Epithelial cell of esophagus (primary cell): ENCODE measurements at regions not wholly inside any gene's neighbourhood (a gene's known extent, or its start where the extent isn't known, plus 50 kb on each side); places are given as distances from the start of the nearest gene placed in this dataset.

Experiments
- DNase-seq: peaks from one replicate; pipeline ENCODE4 v3.0.0; 2010; ENCODE audit warnings: low read depth
- H3K4me3 ChIP-seq: 2 replicates; pipeline ENCODE4 v1.5.1; 2011; ENCODE audit warnings: mild to moderate bottlenecking, low read length, control low read depth
- TF ChIP-seq, protein P1 (sequence below): IDR thresholded peaks from 2 replicates; pipeline ENCODE4 v1.5.1; 2011; ENCODE audit warnings: low read depth, mild to moderate bottlenecking, low read length, control low read depth, inconsistent platforms; ENCODE audit not compliant: insufficient read depth; ENCODE audit errors: missing control alignments

DNA sequence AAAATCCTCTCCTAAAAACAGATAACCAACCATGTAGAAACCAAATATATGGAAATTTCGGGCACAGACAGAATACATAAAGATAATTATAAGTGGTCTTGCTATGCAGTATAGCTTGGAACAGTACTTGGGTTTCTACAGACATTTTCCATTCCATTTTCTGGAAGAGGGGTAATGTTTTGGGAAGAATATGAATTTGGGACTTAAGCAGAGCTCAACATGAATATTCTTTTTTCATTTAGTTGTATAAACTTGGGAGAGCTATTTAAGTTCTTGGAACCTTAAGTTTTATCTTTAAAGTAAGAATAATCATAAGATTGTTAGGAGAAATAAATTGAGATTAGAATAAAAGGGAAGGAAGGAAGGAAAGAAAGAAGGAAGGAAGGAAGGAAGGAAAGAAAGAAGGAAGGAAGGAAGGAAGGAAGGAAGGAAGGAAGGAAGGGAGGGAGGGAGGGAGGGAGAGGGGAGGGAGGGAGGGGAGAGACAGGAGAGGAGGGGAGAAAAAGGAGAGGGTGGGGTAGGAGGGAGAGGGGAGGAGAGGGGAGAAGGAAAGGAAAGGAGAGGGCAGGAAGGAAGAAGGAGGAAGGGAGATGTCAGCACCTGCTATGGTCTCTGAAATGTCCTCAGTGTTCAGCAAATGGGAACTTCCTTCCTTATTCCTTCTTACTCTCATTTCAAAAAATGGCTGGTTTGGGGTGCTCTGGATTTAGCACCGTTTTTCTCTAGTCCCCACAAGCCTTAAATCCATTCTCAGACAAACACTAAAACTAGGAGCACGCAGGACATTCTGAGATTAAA lies 248.3 kb downstream of the LY86 start:
- no peak for DNase-seq
- H3K4me3 ChIP-seq = no peak overlapping the region
- TF ChIP-seq, protein P1, sequence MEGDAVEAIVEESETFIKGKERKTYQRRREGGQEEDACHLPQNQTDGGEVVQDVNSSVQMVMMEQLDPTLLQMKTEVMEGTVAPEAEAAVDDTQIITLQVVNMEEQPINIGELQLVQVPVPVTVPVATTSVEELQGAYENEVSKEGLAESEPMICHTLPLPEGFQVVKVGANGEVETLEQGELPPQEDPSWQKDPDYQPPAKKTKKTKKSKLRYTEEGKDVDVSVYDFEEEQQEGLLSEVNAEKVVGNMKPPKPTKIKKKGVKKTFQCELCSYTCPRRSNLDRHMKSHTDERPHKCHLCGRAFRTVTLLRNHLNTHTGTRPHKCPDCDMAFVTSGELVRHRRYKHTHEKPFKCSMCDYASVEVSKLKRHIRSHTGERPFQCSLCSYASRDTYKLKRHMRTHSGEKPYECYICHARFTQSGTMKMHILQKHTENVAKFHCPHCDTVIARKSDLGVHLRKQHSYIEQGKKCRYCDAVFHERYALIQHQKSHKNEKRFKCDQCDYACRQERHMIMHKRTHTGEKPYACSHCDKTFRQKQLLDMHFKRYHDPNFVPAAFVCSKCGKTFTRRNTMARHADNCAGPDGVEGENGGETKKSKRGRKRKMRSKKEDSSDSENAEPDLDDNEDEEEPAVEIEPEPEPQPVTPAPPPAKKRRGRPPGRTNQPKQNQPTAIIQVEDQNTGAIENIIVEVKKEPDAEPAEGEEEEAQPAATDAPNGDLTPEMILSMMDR = no peak

DNA sequence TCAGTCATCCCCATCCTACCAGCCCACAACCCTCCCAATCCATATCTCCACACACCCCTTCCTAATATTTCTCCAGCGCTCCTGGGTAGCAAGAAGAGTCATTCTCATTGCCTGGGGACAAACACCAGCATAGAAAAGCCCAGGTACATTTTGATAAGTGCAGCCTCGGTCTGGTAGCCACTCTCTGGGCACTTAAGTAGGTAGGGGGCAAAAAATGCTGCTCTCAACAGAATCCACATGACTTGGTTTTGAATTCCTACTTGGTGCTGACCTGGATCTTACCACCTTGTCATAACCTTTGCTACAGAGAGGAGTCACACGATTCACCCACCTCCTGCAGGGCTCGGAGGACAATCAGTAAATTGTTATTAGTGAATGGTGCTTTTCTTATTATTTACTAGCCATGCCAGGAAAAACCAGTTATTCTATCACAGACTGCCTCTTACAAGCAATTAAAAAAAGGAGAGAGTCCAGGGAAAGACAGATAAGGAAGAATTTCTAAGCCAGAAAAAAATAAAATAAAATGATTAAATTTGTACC lies 249.1 kb downstream of the LY86 start:
- no peak for DNase-seq
- TF ChIP-seq, protein P1 = no peak
- no peak overlapping the region for H3K4me3 ChIP-seq

DNA sequence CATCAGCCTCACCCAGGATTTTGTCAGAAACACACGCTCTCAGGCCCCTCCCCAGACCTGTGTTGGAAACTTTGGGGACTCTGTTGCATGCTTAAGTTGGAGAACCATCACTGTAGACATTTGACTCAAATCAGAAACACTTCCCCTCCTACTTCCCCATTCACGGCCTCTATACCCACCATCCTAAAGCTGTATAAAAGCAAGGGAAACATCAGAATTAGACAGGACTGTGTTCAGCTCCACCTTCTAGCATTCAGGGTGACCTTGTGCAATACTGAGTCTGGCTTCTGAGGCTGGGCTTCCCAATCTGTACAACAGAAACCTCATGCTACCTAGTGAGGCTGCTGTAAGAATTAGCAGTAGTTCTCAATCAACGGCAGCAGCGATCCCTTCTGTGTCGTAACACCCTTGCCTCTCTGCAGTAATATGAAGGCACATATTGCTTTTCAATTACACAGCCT lies 252.3 kb downstream of the LY86 start:
- no peak for DNase-seq
- TF ChIP-seq, protein P1 = no peak
- no peak overlapping the region for H3K4me3 ChIP-seq

DNA sequence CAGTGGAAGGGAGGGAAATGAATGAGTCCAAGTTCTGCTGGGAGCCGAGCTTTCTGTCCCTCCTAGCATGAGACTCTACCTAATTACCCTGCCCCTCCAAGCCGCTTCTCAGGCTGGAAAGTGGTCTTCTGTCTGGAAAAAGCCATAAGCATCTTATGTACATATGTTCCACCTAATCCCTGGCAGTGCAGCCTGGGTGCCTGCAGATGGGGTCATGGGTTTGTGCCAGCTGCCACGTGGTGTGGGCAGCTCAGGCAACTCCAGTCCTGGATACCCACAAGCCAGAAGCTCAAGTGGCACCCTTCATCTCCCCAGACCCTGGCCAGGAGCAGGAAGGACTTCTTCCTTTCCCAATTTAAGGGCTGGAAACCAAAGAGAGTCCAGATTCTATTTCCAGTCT lies 253.1 kb downstream of the LY86 start:
- TF ChIP-seq, protein P1 = no peak
- H3K4me3 ChIP-seq = no peak overlapping the region
- DNase-seq = no peak

DNA sequence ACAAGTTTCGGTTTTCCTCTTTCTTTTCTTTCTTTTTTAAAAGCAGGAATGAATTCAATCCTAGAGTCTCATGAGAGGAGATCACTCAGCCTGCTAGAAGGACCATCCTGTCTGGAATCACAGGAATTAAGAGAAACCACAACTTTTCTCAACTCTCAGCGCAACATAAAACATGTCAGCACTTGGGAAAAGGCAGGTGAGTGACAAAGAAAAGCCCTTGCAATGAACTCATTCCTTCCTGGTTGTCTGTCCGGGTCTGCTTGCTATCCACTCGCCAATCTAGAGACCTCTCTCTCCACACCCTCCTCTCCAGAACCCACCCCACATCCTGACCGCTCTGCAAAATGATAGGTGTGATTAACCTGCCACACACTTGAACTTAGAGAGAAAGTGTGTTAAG lies 253.8 kb downstream of the LY86 start:
- DNase-seq = peak; percentile 74
- TF ChIP-seq, protein P1 = no peak
- H3K4me3 ChIP-seq = no peak overlapping the region

DNA sequence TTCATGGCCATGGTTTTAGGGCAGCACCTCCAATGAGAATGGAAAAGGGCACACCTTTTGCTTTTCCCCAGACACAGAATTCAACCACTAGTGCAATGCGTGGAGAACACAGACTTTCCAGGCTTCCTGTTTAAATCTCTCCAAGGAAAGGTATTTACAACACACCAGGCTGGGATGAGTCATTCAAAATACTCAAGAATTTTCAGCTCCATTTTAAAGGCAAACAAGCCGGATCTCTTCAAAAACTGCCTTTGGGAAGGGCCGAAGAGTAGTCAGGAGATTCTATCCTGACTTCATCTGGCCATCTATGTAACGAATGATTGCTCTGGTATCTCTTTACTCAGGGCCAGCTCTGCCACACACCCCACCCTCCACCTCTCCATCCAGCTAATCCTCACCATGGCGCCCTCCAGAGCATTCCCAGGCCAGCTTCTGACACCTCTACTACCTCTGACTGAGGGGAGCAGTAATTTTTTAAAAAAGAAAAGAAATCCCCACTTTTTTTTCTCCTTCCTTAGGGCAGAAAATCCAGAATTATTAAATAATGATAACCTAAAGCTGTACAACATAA lies 254.6 kb downstream of the LY86 start:
- no peak overlapping the region for H3K4me3 ChIP-seq
- peak; percentile 80 for DNase-seq
- TF ChIP-seq, protein P1 = no peak

DNA sequence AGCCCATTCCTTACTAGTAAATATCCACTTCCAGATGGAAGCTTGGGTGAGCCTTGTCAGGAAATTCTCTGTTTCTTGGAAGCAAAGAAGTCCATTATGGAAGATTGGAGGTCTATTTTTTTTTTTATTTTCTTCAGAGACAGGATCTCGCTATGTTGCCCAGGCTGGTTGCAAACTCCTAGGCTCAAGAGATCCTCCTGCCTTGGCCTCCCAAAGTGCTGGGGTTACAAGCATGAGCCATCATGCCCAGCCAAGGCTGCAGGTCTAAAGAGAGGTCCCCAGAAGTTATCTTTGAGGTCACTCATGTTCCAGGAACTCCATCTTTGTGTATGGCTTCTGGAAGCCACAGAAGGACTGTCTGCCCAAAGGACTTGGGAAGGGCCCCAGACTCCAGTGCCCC lies 255.3 kb downstream of the LY86 start:
- no peak overlapping the region for H3K4me3 ChIP-seq
- no peak for DNase-seq
- TF ChIP-seq, protein P1 = no peak
